K562 (cell line): ENCODE measurements at regions not wholly inside any gene's neighbourhood (a gene's known extent, or its start where the extent isn't known, plus 50 kb on each side); places are given as distances from the start of the nearest gene placed in this dataset.

Source experiments
- ATAC-seq: fragments of 200-7000 bp; cut with Tn5 transposase; 3 replicates; pipeline ENCODE4 v1.9.1; 2020; ENCODE audit warnings: moderate library complexity
- BruUV-seq: library from RNA; stranded (reverse); fragments of 400-500 nt; replicated peaks from 2 replicates; lab custom pipeline; 2021; lab: Mats Ljungman, UMichigan
- CTCF ChIA-PET: fragments of 300-600 bp; formaldehyde crosslinking; extraction: SDS; loops from one replicate; lab custom pipeline; 2021; ENCODE audit warnings: low intra/inter-chr PET ratio; lab: Yijun Ruan, JAX
- POLR2A ChIA-PET: fragments of 300-600, 350-650 bp; sonication (Branson Sonifier 250); formaldehyde crosslinking; extraction: SDS; loops from one replicate; lab custom pipeline; 2021; ENCODE audit warnings: antibody characterized with exemption, inconsistent platforms; lab: Yijun Ruan, JAX
- DNase-seq, 4 experiments: peaks; one replicate each; pipeline versions ENCODE4 v3.0.0 to v3.0.0-alpha.2; 2011 to 2018; ENCODE audit warnings: low spot score in 3 of 4, mixed read lengths in 3 of 4; ENCODE audit errors: extremely low read depth in 1 of 4
- FAIRE-seq: peaks from 2 replicates; lab custom pipeline; 2011; peaks lifted over from hg19 to GRCh38; lab: Jason Lieb, UNC
- H2AFZ ChIP-seq: 2 replicates; pipeline ENCODE4 v1.6.0; 2011; ENCODE audit warnings: low read depth, low read length, control low read depth, inconsistent platforms
- H3K27ac ChIP-seq: fragments of 200-600 bp; 3 replicates; pipeline ENCODE4 v1.8.0; 2011; ENCODE audit warnings: low read depth, mild to moderate bottlenecking, control low read depth, inconsistent platforms, low read length, moderate library complexity, mixed read lengths; ENCODE audit errors: extremely low read depth
- H3K27me3 ChIP-seq, 2 experiments: fragments of 300-600 bp in 1 of 2; 2 replicates in 1 of 2; 3 replicates in 1 of 2; pipeline versions ENCODE4 v1.6.0 to v1.8.0; 2011; ENCODE audit warnings: inconsistent platforms in 2 of 2, low read length in 2 of 2, mild to moderate bottlenecking in 1 of 2, mixed read lengths in 1 of 2, moderate library complexity in 1 of 2; ENCODE audit not compliant: control insufficient read depth in 2 of 2, insufficient read depth in 2 of 2
- H3K36me3 ChIP-seq: fragments of 300-600 bp; 3 replicates; pipeline ENCODE4 v1.8.0; 2011; ENCODE audit warnings: mild to moderate bottlenecking, low read length, inconsistent platforms; ENCODE audit not compliant: control insufficient read depth, insufficient read depth
- H3K4me1 ChIP-seq, 2 experiments: fragments of 200-600 bp in 1 of 2; replicated peaks in 1 of 2; 2 replicates in 1 of 2; 3 replicates in 1 of 2; pipeline versions ENCODE4 v1.5.1 to v1.8.0; 2011; ENCODE audit warnings: inconsistent platforms in 2 of 2, low read length in 2 of 2, mild to moderate bottlenecking in 1 of 2, mixed read lengths in 1 of 2, moderate library complexity in 1 of 2; ENCODE audit not compliant: control insufficient read depth in 2 of 2, insufficient read depth in 2 of 2
- H3K4me2 ChIP-seq: 2 replicates; pipeline ENCODE4 v1.6.1; 2011; ENCODE audit warnings: low read length, control low read depth, inconsistent platforms, mixed read lengths; ENCODE audit not compliant: insufficient read depth
- H3K4me3 ChIP-seq: fragments of 200-600 bp; sonication (generic), shearing (Covaris generic); 2 replicates; pipeline ENCODE4 v1.5.1; 2016; ENCODE audit warnings: control low read depth, inconsistent platforms
- H3K79me2 ChIP-seq: fragments of 200-600 bp; 3 replicates; pipeline ENCODE4 v1.8.0; 2011; ENCODE audit warnings: low read length, inconsistent platforms; ENCODE audit not compliant: control insufficient read depth, insufficient read depth
- H3K9ac ChIP-seq, 2 experiments: 2 replicates each; pipeline versions ENCODE4 v1.6.0 to v1.6.1; 2011; ENCODE audit warnings: low read depth in 2 of 2, low read length in 2 of 2, control low read depth in 1 of 2, inconsistent platforms in 1 of 2, mild to moderate bottlenecking in 1 of 2, mixed read lengths in 1 of 2; ENCODE audit not compliant: insufficient read depth in 1 of 2
- H3K9me1 ChIP-seq: one replicate; pipeline ENCODE4 v1.6.0; 2011; ENCODE audit warnings: inconsistent platforms, mild to moderate bottlenecking, low read length, moderate library complexity; ENCODE audit not compliant: control insufficient read depth, insufficient read depth
- H3K9me3 ChIP-seq: replicated peaks from 2 replicates; pipeline ENCODE4 v1.5.1; 2011; ENCODE audit warnings: low read depth, low read length, inconsistent platforms; ENCODE audit not compliant: control insufficient read depth, insufficient read depth
- H4K20me1 ChIP-seq: replicated peaks from 2 replicates; pipeline ENCODE4 v1.6.1; 2011; ENCODE audit warnings: low read length, inconsistent platforms, mixed read lengths; ENCODE audit not compliant: control insufficient read depth, insufficient read depth
- ATF7 ChIP-seq: fragments of 450-650 bp; IDR thresholded peaks from 2 replicates; pipeline ENCODE4 v1.7.1; 2014; ENCODE audit warnings: mild to moderate bottlenecking, moderate library complexity
- CBX5 ChIP-seq: IDR thresholded peaks from 2 replicates; pipeline ENCODE4 v1.6.1; 2014; ENCODE audit warnings: low read depth, borderline replicate concordance
- FOXA3 ChIP-seq, 2 experiments: fragments of 450-650 bp in 1 of 2; sonication (generic) in 1 of 2; formaldehyde crosslinking; IDR thresholded peaks in 1 of 2; conservative IDR thresholded peaks in 1 of 2; 2 replicates each; pipeline versions ENCODE4 v1.4.0 to v1.8.0; 2020 to 2022; ENCODE audit warnings: mild to moderate bottlenecking in 2 of 2, missing genetic modification reagents in 1 of 2
- HMG20B ChIP-seq: fragments of 250-450 bp; sonication (Bioruptor Pico); IDR thresholded peaks from 2 replicates; pipeline ENCODE4 v1.5.0; 2021; ENCODE audit warnings: mild to moderate bottlenecking
- KAT7 ChIP-seq: sonication (generic); formaldehyde crosslinking; IDR thresholded peaks from 2 replicates; pipeline ENCODE4 v1.8.0; 2022; ENCODE audit warnings: missing genetic modification reagents, mild to moderate bottlenecking, borderline replicate concordance
- NFIC ChIP-seq: fragments of 450-650 bp; IDR thresholded peaks from 2 replicates; pipeline ENCODE4 v1.6.1; 2017; ENCODE audit warnings: mild to moderate bottlenecking, inconsistent platforms
- NFRKB ChIP-seq: fragments of 450-650 bp; IDR thresholded peaks from 2 replicates; pipeline ENCODE4 v1.6.1; 2016; ENCODE audit warnings: low read depth
- PPARD ChIP-seq: fragments of 250-450 bp; sonication (Bioruptor Pico); IDR thresholded peaks from 2 replicates; pipeline ENCODE4 v1.8.0; 2022; ENCODE audit warnings: inconsistent platforms, mild to moderate bottlenecking, moderate library complexity
- SMARCE1 ChIP-seq: fragments of 450-650 bp; IDR thresholded peaks from 2 replicates; pipeline ENCODE4 v1.7.1; 2016; ENCODE audit warnings: mild to moderate bottlenecking
- SPI1 ChIP-seq: IDR thresholded peaks from 2 replicates; pipeline ENCODE4 v1.6.1; 2011; ENCODE audit warnings: low read depth, low read length, control low read depth, borderline replicate concordance
- ZNF121 ChIP-seq: sonication (generic); formaldehyde crosslinking; conservative IDR thresholded peaks from 2 replicates; pipeline ENCODE4 v1.8.0; 2022; ENCODE audit warnings: missing genetic modification reagents
- WGBS: fragments of 100-300 bp; shearing (Covaris generic); methylation state at CpG from one replicate; pipeline ENCODE4 v1.1.6; 2016; ENCODE audit warnings: low coverage, mixed read lengths; ENCODE audit not compliant: insufficient coverage; ENCODE audit errors: missing lambda C conversion rate; 5-methylcytosine and 5-hydroxymethylcytosine counted together
- in situ Hi-C: fragments of 300-500 bp; cut with MboI; formaldehyde crosslinking; loops from 4 replicates; pipeline ENCODE4 v1.15.0; 2018; ENCODE audit warnings: inconsistent platforms, mixed read lengths
- intact Hi-C: fragments of 100-400 bp; cut with micrococcal nuclease; formaldehyde crosslinking; loops from 2 replicates; pipeline ENCODE4 v1.14.2; 2022
- TF ChIP-seq, protein P1 (sequence below), 2 experiments: fragments of 200-800 bp in 1 of 2; sonication (Bioruptor generic) in 1 of 2; sonication (generic) in 1 of 2; formaldehyde crosslinking in 1 of 2; IDR thresholded peaks in 1 of 2; conservative IDR thresholded peaks in 1 of 2; 2 replicates each; pipeline versions ENCODE4 v1.5.0 to v1.6.1; 2016 to 2020; ENCODE audit warnings: missing compliant biosample characterization in 1 of 2, missing genetic modification characterization in 1 of 2, missing genetic modification reagents in 1 of 2
- TF ChIP-seq, protein P2 (sequence below): fragments of 250-450 bp; sonication (Bioruptor Pico); IDR thresholded peaks from 2 replicates; pipeline ENCODE4 v1.4.0; 2020; ENCODE audit warnings: mild to moderate bottlenecking

DNA sequence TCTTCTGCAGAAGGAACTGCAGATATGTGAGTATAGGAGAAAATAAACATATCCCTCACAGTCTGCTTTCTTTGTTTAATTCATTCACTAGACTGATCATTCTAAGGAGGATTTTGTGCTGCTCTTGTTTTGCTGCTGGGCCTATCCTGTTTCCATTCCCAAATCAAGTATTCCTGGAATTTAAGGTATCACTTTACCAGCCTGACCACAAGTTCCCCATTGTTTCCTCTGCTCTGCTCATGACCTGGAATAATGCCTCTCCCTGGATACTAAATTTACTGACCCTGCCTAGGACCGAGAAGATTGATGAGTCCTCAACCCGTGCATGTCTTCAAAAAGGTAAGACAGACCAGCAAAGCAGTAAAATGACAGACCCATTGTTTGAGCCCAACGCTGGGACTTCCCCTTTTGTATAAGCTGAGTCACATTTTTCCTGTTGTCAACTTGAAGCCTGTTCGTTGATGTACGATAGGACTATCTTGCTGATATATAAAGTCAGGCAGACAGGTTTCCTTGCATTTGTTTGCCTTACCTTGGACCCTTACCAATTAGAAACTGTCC, 85.5 kb upstream of the TET2 start:
- Histone ChIP-seq H3K4me2 (no peak overlapping the region), H3K4me1 (peaks cover 0 to 4% of the 10 kb centered on the region in 2 experiments; a peak in 1 of 5 replicates), H3K27ac (no peak overlapping the region), H3K9me1 (no peaks in the 10 kb centered on the region), H2AFZ (peak overlapping the region; percentile 0; the same call in 1 of the 2 replicates), H3K36me3 (no peaks in the 10 kb centered on the region), H4K20me1 (no peaks in the 10 kb centered on the region), H3K27me3 (no peaks in the 10 kb centered on the region), H3K79me2 (no peaks in the 10 kb centered on the region), H3K9ac (no peak overlapping the region), H3K9me3 (no peaks in the 10 kb centered on the region), H3K4me3 (no peak overlapping the region)
- 0% methylated on average over 5 of the region's 5 CpGs for WGBS
- intact Hi-C loops (no loop called here), in situ Hi-C loops (no loop called here)
- ATAC-seq (peak; percentile 59), FAIRE-seq (no peak), DNase-seq (peak in 2 of 4 experiments; percentile 7 to 26)
- POLR2A ChIA-PET: interaction anchor here (0.6 kb wide), 1 partner anchor 45 kb away, joined by 4 read pairs; no protein-coding TSS in a partner anchor
- CTCF ChIA-PET: interaction anchor here (0.7 kb wide), 1 partner anchor 1109 kb away, joined by 3 read pairs; no protein-coding TSS in a partner anchor
- BruUV-seq: no TSS peak
- no peak for TF ChIP-seq FOXA3 (CRISPR knock-in tag; conservative IDR thresholded peaks at IDR 0.05 in 1 of 2, IDR thresholded peaks at IDR 0.05 in 1 of 2)
- TF ChIP-seq KAT7 (CRISPR knock-in tag): no peak
- TF ChIP-seq, protein P1, sequence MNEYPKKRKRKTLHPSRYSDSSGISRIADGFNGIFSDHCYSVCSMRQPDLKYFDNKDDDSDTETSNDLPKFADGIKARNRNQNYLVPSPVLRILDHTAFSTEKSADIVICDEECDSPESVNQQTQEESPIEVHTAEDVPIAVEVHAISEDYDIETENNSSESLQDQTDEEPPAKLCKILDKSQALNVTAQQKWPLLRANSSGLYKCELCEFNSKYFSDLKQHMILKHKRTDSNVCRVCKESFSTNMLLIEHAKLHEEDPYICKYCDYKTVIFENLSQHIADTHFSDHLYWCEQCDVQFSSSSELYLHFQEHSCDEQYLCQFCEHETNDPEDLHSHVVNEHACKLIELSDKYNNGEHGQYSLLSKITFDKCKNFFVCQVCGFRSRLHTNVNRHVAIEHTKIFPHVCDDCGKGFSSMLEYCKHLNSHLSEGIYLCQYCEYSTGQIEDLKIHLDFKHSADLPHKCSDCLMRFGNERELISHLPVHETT (CRISPR knock-in tag; conservative IDR thresholded peaks at IDR 0.05 in 1 of 2, IDR thresholded peaks at IDR 0.05 in 1 of 2): no peak
- TF ChIP-seq, protein P2, sequence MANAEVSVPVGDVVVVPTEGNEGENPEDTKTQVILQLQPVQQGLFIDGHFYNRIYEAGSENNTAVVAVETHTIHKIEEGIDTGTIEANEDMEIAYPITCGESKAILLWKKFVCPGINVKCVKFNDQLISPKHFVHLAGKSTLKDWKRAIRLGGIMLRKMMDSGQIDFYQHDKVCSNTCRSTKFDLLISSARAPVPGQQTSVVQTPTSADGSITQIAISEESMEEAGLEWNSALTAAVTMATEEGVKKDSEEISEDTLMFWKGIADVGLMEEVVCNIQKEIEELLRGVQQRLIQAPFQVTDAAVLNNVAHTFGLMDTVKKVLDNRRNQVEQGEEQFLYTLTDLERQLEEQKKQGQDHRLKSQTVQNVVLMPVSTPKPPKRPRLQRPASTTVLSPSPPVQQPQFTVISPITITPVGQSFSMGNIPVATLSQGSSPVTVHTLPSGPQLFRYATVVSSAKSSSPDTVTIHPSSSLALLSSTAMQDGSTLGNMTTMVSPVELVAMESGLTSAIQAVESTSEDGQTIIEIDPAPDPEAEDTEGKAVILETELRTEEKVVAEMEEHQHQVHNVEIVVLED (CRISPR knock-in tag): no peak
- TF ChIP-seq SPI1: peak; percentile 96
- no peak for TF ChIP-seq PPARD (CRISPR knock-in tag)
- TF ChIP-seq ZNF121 (CRISPR knock-in tag): no peak
- no peak for TF ChIP-seq NFIC
- no peak for TF ChIP-seq NFRKB
- no peak for TF ChIP-seq CBX5
- TF ChIP-seq HMG20B: no peak
- TF ChIP-seq ATF7: no peak
- peak; percentile 41; the same call in 1 of the 2 replicates for TF ChIP-seq SMARCE1
